ENCODE measurements at regions not wholly inside any gene's neighbourhood (a gene's known extent, or its start where the extent isn't known, plus 50 kb on each side); places are given as distances from the start of the nearest gene placed in this dataset.

DNA sequence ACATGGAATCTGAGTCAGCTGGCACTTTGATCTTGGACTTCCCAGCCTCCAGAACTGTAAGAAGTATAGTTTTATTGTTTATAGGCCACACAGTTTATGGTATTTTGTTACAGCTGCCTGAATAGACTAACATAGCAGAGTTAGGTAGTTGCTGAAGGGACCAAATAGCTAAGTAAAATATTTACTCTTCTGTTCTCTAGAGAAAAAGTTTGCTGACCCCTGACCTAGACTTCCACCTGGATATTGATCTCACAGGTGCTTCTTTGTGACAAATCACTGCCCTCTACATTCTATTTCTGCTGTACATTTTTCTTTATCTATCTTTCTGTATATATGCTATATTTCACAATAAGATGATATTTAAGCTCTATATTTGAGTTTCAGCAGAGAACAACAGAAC lies 212.5 kb downstream of the CSNK2A3 start:
- H3K36me3 Mint-ChIP-seq: no peaks in the 10 kb centered on the region
- ATAC-seq (ENCODE audit: low read depth) (no peak), DNase-seq (ENCODE audit: low spot score in 2 of 2) (no peak)
- no peak overlapping the region for H3K27ac Mint-ChIP-seq
- no peaks in the 10 kb centered on the region for H3K9me3 Mint-ChIP-seq
- H3K4me1 Mint-ChIP-seq: no peaks in the 10 kb centered on the region
- H3K4me3 Mint-ChIP-seq: no peak overlapping the region
- peaks cover 4% of the 10 kb centered on the region for H3K27me3 Mint-ChIP-seq

DNA sequence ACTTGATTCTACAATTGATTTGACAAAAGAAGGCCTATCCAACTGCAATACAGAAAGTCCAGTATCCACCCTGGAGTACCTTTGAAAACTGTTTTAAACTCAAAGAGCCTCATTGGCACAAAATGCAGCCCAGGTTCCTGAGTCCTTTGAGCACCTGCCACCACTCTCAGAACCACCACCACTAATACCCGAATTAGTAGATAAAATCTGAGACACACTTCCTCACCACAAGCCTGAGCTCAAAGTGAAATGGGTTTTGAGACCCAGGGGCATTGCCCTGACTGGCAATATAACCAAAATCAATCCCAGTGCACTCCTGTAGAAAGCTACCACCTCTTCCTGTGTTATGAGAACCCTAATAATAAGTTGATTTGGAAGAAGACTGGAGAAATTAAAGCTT lies 215.7 kb downstream of the CSNK2A3 start:
- no peaks in the 10 kb centered on the region for H3K27me3 Mint-ChIP-seq
- no peaks in the 10 kb centered on the region for H3K4me1 Mint-ChIP-seq
- H3K4me3 Mint-ChIP-seq: no peak overlapping the region
- H3K9me3 Mint-ChIP-seq: no peaks in the 10 kb centered on the region
- ATAC-seq (ENCODE audit: low read depth) (no peak), DNase-seq (ENCODE audit: low spot score in 2 of 2) (no peak)
- no peaks in the 10 kb centered on the region for H3K36me3 Mint-ChIP-seq
- no peak overlapping the region for H3K27ac Mint-ChIP-seq

GRCh38 chr11:11135820-11136476 lies 217.1 kb downstream of the CSNK2A3 start:
- H3K27ac Mint-ChIP-seq: no peak overlapping the region

DNA sequence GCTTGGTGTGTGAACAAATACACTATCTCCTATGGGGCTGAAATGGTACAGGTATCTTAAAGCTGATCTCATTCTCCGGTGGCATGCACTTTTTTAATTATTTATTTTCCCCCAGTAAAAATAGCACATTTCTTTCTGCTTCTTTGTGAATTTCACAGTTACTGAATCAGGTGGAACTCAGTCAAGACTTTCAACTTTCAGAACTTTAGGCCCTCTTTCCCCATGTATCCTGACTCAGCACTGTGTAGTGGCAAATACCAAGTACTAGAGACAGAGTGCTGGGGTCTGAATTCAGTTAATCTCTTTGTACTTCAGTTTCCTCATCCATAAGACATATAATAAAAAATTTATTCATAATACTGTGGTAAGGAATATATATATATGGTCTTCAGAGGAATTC lies 223.9 kb downstream of the CSNK2A3 start:
- Mint-ChIP-seq H3K4me3 (no peak overlapping the region), H3K9me3 (peaks cover 2% of the 10 kb centered on the region), H3K36me3 (peaks cover 3% of the 10 kb centered on the region), H3K27me3 (peaks cover 20% of the 10 kb centered on the region), H3K4me1 (no peaks in the 10 kb centered on the region), H3K27ac (no peak overlapping the region)
- ATAC-seq (ENCODE audit: low read depth) (no peak), DNase-seq (ENCODE audit: low spot score in 2 of 2) (no peak)

More at GRCh38 chr11:11135820-11136476, 217.1 kb downstream of the CSNK2A3 start:
- no peaks in the 10 kb centered on the region for H3K36me3 Mint-ChIP-seq
- ATAC-seq (ENCODE audit: low read depth) (no peak), DNase-seq (ENCODE audit: low spot score in 2 of 2) (no peak)
- H3K4me1 Mint-ChIP-seq: no peaks in the 10 kb centered on the region
- peaks cover 4% of the 10 kb centered on the region for H3K27me3 Mint-ChIP-seq
- no peaks in the 10 kb centered on the region for H3K9me3 Mint-ChIP-seq
- no peak overlapping the region for H3K4me3 Mint-ChIP-seq

DNA sequence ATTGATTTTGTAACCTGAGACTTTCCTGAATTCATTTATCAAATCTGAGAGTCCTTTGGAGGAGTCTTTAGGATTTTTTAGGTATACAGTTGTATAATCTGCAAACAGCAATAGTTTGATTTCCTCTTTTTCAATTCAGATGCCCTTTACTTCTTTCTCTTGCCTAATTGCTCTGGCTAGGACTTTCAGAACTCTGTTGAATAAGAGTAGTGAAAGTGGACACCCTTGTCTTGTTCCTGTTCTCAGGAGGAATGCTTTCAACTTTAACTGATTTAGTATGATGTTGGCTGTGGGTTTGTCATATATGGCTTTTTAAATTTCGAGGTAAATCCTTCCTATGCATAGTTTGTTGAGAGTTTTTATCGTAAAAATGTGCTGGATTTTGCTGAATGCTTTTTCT lies 227.4 kb downstream of the CSNK2A3 start:
- ATAC-seq (ENCODE audit: low read depth): no peak
- no peaks in the 10 kb centered on the region for H3K4me1 Mint-ChIP-seq
- no peak for DNase-seq (ENCODE audit: low spot score in 2 of 2)

GRCh38 chr11:11122749-11123148 lies 230.3 kb downstream of the CSNK2A3 start:
- no peak for ATAC-seq (ENCODE audit: low read depth)
- peaks cover 9% of the 10 kb centered on the region for H3K27me3 Mint-ChIP-seq
- H3K9me3 Mint-ChIP-seq: no peaks in the 10 kb centered on the region
- H3K4me1 Mint-ChIP-seq: no peaks in the 10 kb centered on the region
- no peak overlapping the region for H3K4me3 Mint-ChIP-seq
- DNase-seq (ENCODE audit: low spot score in 2 of 2): no peak
- no peaks in the 10 kb centered on the region for H3K36me3 Mint-ChIP-seq
- H3K27ac Mint-ChIP-seq: no peak overlapping the region

More for the DNA sequence above, 227.4 kb downstream of the CSNK2A3 start:
- Mint-ChIP-seq H3K27ac (no peak overlapping the region), H3K4me3 (no peak overlapping the region), H3K9me3 (peaks cover 2% of the 10 kb centered on the region), H3K27me3 (peaks cover 16% of the 10 kb centered on the region), H3K36me3 (peaks cover 3% of the 10 kb centered on the region)

GRCh38 chr11:11119917-11120316 lies 233.1 kb downstream of the CSNK2A3 start:
- Mint-ChIP-seq H3K27ac (no peak overlapping the region), H3K4me1 (no peaks in the 10 kb centered on the region), H3K9me3 (peaks cover 2% of the 10 kb centered on the region), H3K36me3 (no peaks in the 10 kb centered on the region), H3K4me3 (no peak overlapping the region), H3K27me3 (peaks cover 5% of the 10 kb centered on the region)
- no peak for ATAC-seq (ENCODE audit: low read depth)
- no peak for DNase-seq (ENCODE audit: low spot score in 2 of 2)

GRCh38 chr11:11117730-11118129 lies 235.3 kb downstream of the CSNK2A3 start:
- Mint-ChIP-seq H3K4me3 (no peak overlapping the region), H3K27ac (no peak overlapping the region), H3K36me3 (peaks cover 2% of the 10 kb centered on the region), H3K27me3 (peaks cover 5% of the 10 kb centered on the region), H3K4me1 (no peaks in the 10 kb centered on the region), H3K9me3 (peaks cover 9% of the 10 kb centered on the region)
- DNase-seq (ENCODE audit: low spot score in 2 of 2) (no peak), ATAC-seq (ENCODE audit: low read depth) (no peak)

DNA sequence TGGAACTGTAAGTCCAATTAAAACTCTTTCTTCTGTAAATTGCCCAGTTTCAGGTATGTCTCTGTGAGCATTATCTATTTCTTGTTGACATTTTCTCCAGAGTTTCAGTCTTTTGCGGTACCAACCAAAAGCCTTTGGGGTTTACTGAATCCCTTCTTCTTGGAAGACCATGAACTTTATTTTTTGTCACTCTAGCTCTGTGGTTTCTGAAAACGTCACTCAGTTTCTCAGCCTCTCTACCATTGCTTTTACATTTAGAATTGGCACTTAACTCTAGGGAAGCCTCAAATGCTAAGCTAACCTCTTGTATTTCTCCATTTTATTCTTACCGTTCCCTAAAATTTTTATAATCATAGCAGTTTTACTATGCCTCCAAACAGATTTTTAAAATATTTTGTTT lies 237.6 kb downstream of the CSNK2A3 start:
- DNase-seq (ENCODE audit: low spot score in 2 of 2) (no peak), ATAC-seq (ENCODE audit: low read depth) (no peak)
- Mint-ChIP-seq H3K4me3 (no peak overlapping the region), H3K4me1 (no peaks in the 10 kb centered on the region), H3K27me3 (peaks cover 5% of the 10 kb centered on the region), H3K36me3 (peaks cover 2% of the 10 kb centered on the region), H3K9me3 (peaks cover 9% of the 10 kb centered on the region), H3K27ac (peak overlapping the region; percentile 1)

- ATAC-seq (ENCODE audit: low read depth) (peak; percentile 72), DNase-seq (ENCODE audit: low spot score in 2 of 2) (no peak)
- Mint-ChIP-seq H3K27ac (no peak overlapping the region), H3K36me3 (peaks cover 2% of the 10 kb centered on the region), H3K9me3 (peaks cover 9% of the 10 kb centered on the region), H3K4me3 (no peak overlapping the region), H3K4me1 (no peaks in the 10 kb centered on the region), H3K27me3 (peaks cover 5% of the 10 kb centered on the region)
Observed at GRCh38 chr11:11113626-11114025, 239.4 kb downstream of the CSNK2A3 start.

- Mint-ChIP-seq H3K4me1 (no peaks in the 10 kb centered on the region), H3K27me3 (peaks cover 3% of the 10 kb centered on the region), H3K27ac (no peak overlapping the region), H3K9me3 (peaks cover 2% of the 10 kb centered on the region), H3K4me3 (no peak overlapping the region), H3K36me3 (no peaks in the 10 kb centered on the region)
- no peak for DNase-seq (ENCODE audit: low spot score in 2 of 2)
- no peak for ATAC-seq (ENCODE audit: low read depth)
Observed at GRCh38 chr11:11108026-11108425, 245.0 kb downstream of the CSNK2A3 start.

DNA sequence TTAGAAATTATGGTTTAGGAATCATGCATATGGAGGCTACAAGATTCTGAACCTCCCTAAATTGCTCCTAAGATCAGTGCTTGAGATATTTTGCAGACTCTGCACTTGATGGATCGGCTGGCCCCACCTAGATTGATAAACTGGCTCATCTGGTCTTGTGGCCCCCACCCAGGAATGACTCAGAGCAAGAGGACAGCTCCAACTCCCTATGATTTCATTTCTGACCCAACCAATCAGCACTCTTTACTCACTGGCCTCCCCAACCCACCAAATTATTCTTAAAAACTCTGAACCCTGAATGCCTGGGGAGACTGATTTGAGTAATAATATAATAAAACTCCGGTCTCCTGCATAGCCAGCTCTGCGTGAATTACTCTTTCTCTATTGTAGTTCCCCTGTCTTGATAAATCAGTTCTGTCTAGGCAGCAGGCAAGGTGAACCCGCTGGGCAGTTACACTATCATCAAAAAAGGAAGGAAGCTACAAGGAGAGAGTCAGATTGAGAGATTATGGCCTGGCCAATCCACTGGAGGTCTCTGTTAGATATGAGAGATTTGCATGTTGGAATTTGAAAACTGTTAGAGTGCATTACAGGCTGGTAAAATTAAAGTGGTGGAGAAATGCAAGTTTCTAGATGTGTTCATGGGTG lies 245.8 kb downstream of the CSNK2A3 start:
- Mint-ChIP-seq H3K4me1 (no peaks in the 10 kb centered on the region), H3K9me3 (peaks cover 3% of the 10 kb centered on the region), H3K36me3 (no peaks in the 10 kb centered on the region), H3K27me3 (peaks cover 3% of the 10 kb centered on the region), H3K27ac (no peak overlapping the region), H3K4me3 (no peak overlapping the region)
- ATAC-seq (ENCODE audit: low read depth): no peak
- no peak for DNase-seq (ENCODE audit: low spot score in 2 of 2)

- H3K27me3 Mint-ChIP-seq: peaks cover 3% of the 10 kb centered on the region
- H3K4me3 Mint-ChIP-seq: no peak overlapping the region
- DNase-seq (ENCODE audit: low spot score in 2 of 2): no peak
- H3K36me3 Mint-ChIP-seq: no peaks in the 10 kb centered on the region
- no peak overlapping the region for H3K27ac Mint-ChIP-seq
- no peak for ATAC-seq (ENCODE audit: low read depth)
- H3K4me1 Mint-ChIP-seq: no peaks in the 10 kb centered on the region
- peaks cover 4% of the 10 kb centered on the region for H3K9me3 Mint-ChIP-seq
Observed at GRCh38 chr11:11105361-11105760, 247.5 kb upstream of the ZBED5 start.

DNA sequence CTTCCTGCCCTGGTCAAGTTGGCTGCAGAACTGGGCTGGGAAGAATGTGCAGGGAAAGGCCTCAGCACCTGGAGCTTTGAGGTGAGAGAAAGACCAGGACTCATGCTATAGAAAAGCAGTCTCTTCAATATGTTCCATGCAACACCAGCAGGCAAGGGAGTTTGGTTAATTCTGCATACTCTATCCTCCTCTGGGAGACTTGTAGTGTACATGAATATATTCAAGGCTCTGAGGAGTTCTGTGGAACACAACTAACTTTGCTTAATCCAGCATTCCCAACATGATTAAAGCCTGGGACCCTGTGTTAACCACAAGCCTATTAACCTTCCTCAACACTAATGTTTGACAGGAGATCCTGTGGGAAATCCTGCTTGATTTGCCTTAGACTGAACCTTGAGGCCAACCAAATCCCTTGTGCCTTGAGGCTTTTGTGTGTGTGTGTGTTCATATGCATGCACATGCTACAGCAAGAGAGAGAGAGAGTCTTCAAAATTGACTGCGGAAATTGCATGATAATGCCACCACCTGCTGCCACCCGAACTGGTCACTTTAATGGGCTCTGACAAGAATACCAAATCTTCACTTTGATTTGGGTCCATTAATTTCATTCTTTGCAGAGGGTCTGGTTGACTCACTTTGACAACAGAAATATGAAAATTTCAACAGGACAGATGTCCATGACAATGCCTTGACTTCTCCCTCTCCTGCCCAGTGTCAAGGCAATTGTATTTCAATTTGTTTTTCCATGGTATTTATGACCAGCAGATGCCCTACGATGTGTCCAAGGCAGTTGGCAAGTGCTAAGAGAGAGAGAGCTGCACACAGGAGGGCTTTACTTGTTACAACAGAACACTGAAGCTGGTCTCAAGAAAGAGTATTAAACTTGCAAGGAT lies 238.2 kb upstream of the ZBED5 start:
- Mint-ChIP-seq H3K4me1 (no peaks in the 10 kb centered on the region), H3K27me3 (peaks cover 6% of the 10 kb centered on the region)

More for the DNA sequence above, 238.2 kb upstream of the ZBED5 start:
- DNase-seq (ENCODE audit: low spot score in 2 of 2): no peak
- H3K4me3 Mint-ChIP-seq: no peak overlapping the region
- H3K36me3 Mint-ChIP-seq: no peaks in the 10 kb centered on the region
- H3K27ac Mint-ChIP-seq: no peak overlapping the region
- no peak for ATAC-seq (ENCODE audit: low read depth)
- H3K9me3 Mint-ChIP-seq: peaks cover 11% of the 10 kb centered on the region

Data from memory B cell (primary cell).